ENCODE measurements at regions not wholly inside any gene's neighbourhood (a gene's known extent, or its start where the extent isn't known, plus 50 kb on each side); places are given as distances from the start of the nearest gene placed in this dataset.

GRCh38 chr2:139201516-139201915, 421.3 kb upstream of the NXPH2 start:
- no peak for DNase-seq
- H3K27me3 ChIP-seq (ENCODE audit: insufficient read depth, low read length): no peaks in the 10 kb centered on the region
- Mint-ChIP-seq H3K9me3 (no peaks in the 10 kb centered on the region), H3K27ac (no peak overlapping the region), H3K4me3 (no peak overlapping the region), H3K36me3 (ENCODE audit: insufficient read depth in 1 of 3, low read depth in 3 of 3) (no peaks in the 10 kb centered on the region), H3K4me1 (no peaks in the 10 kb centered on the region), H3K27me3 (ENCODE audit: low read depth) (no peaks in the 10 kb centered on the region)
- no peak overlapping the region for H2BK15ac ChIP-seq (ENCODE audit: low read depth, low read length)
- no peak overlapping the region for H4K91ac ChIP-seq (ENCODE audit: insufficient read length, low read depth, low read length)
- H4K20me1 ChIP-seq (ENCODE audit: control insufficient read depth, insufficient read depth, insufficient read length): no peaks in the 10 kb centered on the region
- H2AK5ac ChIP-seq (ENCODE audit: insufficient read length, low read length): no peak overlapping the region
- no peaks in the 10 kb centered on the region for H3K23me2 ChIP-seq (ENCODE audit: insufficient read length, low read depth, low read length, poor library complexity, severe bottlenecking)
- H3T11ph ChIP-seq (ENCODE audit: low read length): no peak overlapping the region
- H3K9me3 ChIP-seq (ENCODE audit: control insufficient read depth, low read depth, low read length): no peaks in the 10 kb centered on the region
- no peaks in the 10 kb centered on the region for H3K4me1 ChIP-seq (ENCODE audit: insufficient read depth, low read length)
- H4K5ac ChIP-seq (ENCODE audit: insufficient read length, low read depth, low read length): no peak overlapping the region
- WGBS (ENCODE audit: extremely low coverage, insufficient read length, low lambda C conversion rate): no CpG with 5 or more reads among the region's 2 CpGs
- H2AFZ ChIP-seq (ENCODE audit: low read length): no peak overlapping the region
- H2BK20ac ChIP-seq (ENCODE audit: low read depth, low read length, poor library complexity, severe bottlenecking): no peak overlapping the region
- no peaks in the 10 kb centered on the region for H3K79me2 ChIP-seq (ENCODE audit: insufficient read depth, low read length)
- no peak overlapping the region for H3K14ac ChIP-seq (ENCODE audit: insufficient read depth, low read length)
- no peak for TF ChIP-seq CTCF (conservative IDR thresholded peaks at IDR 0.05)
- no peak overlapping the region for H3K18ac ChIP-seq (ENCODE audit: insufficient read length, low read depth, low read length)
- H3K27ac ChIP-seq (ENCODE audit: insufficient read length, low read depth, low read length): no peak overlapping the region
- no peak overlapping the region for H2BK5ac ChIP-seq (ENCODE audit: insufficient read length, low read length)
- H3K23ac ChIP-seq (ENCODE audit: insufficient read length, low read depth, low read length): no peak overlapping the region
- no peak overlapping the region for H2BK120ac ChIP-seq (ENCODE audit: low read depth, low read length, poor library complexity, severe bottlenecking)
- H2BK12ac ChIP-seq (ENCODE audit: insufficient read length, low read depth, low read length): no peak overlapping the region
- no peak overlapping the region for H3K9ac ChIP-seq (ENCODE audit: extremely low read depth, insufficient read length, low read length)
- H3K4ac ChIP-seq (ENCODE audit: low read depth, low read length): no peak overlapping the region
- no peaks in the 10 kb centered on the region for H3K79me1 ChIP-seq (ENCODE audit: insufficient read depth, low read depth, low read length, poor library complexity, severe bottlenecking)
- no peak overlapping the region for H4K8ac ChIP-seq (replicated peaks; ENCODE audit: insufficient read length, low read depth, low read length)
- no peak overlapping the region for H3K4me2 ChIP-seq (ENCODE audit: insufficient read depth, insufficient read length, low read length)
- no peak overlapping the region for H3K56ac ChIP-seq (ENCODE audit: insufficient read length, low read depth, low read length)
